ENCODE measurements at regions not wholly inside any gene's neighbourhood (a gene's known extent, or its start where the extent isn't known, plus 50 kb on each side); places are given as distances from the start of the nearest gene placed in this dataset.

DNA sequence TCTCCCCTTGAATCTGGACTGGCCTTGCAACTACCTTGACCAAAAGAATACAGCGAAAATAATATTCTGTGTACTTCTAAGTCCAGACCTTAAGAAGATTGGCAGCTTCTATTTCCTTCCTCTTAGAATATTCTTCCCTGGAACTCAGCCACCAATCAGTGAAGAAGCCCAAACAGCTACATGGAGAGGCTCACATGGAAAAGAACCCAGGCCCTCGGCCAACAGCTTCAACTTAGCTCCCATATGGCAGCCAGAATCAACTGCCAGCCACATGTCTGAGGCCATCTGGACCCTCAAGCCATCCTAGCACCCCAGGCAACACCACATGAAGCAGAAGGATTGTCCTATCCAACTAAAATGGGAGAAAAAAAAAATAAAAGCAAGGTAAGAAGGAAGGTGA, 178.8 kb downstream of the IBTK start:
- DNase-seq, result no peak

- DNase-seq, result no peak
These were observed 180.5 kb downstream of the IBTK start for GRCh38 chr6:82066991-82067411.

GRCh38 chr6:82066196-82066595, 181.3 kb downstream of the IBTK start:
- DNase-seq, result no peak

DNA sequence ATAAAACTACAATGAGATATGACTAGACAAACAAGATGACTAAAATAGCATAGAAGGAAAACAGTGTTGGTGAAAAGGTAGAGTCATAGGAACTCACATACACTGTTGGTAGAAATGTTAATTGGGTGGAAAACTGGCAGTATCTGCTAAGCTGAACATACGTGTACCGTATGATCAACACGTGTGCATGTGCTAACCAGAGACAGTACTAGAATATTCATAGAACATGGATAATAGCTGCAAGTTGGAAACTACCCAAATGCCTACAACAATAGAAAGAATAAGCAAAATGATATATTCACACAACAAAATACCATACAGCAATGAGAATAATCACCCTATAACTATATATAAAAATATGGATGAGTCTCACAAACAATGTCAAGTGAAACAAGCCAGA, 184.0 kb downstream of the IBTK start:
- DNase-seq, result no peak

DNA sequence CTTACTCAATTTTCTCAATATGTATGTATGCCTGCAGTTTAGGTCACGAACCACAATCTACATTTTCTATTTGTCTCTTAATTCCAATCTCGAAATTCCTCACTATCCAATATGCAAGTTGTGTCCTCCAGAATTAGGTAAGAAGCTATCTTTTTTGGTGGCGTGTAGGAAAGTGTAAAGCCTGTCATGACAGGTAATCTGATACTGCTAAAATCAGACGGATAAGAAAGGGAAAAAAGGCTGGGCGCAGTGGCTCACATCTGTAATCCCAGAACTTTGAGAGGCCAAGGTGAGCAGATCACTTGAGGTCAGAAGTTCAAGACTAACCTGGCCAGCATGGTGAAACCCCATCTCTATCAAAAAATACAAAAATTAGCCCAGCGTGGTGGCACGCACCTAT, 185.3 kb downstream of the IBTK start:
- DNase-seq, result no peak

GRCh38 chr6:82057846-82058554, 189.5 kb downstream of the IBTK start:
- no peak for DNase-seq

DNA sequence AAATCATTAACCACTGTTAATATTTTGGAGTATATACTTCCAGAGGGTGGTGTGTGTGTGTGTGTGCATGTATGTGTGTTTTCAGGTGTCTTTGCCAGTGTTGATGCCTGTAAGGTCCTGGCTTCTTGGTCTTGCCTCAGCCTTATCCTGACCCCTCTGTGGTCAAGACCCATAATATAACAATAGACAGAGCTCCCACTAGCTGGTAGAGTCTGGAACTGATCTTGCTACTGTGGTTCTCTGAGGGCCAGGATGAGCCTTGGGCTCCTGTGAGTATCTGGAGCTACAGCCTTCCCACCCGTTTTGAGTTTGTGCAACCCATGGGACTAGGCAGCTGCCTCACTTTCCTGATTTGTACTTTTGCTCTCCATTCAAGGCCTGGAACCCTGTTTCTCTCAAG, 191.0 kb downstream of the IBTK start:
- no peak for DNase-seq

GRCh38 chr6:82045965-82046756, 201.4 kb downstream of the IBTK start:
- no peak for DNase-seq

DNA sequence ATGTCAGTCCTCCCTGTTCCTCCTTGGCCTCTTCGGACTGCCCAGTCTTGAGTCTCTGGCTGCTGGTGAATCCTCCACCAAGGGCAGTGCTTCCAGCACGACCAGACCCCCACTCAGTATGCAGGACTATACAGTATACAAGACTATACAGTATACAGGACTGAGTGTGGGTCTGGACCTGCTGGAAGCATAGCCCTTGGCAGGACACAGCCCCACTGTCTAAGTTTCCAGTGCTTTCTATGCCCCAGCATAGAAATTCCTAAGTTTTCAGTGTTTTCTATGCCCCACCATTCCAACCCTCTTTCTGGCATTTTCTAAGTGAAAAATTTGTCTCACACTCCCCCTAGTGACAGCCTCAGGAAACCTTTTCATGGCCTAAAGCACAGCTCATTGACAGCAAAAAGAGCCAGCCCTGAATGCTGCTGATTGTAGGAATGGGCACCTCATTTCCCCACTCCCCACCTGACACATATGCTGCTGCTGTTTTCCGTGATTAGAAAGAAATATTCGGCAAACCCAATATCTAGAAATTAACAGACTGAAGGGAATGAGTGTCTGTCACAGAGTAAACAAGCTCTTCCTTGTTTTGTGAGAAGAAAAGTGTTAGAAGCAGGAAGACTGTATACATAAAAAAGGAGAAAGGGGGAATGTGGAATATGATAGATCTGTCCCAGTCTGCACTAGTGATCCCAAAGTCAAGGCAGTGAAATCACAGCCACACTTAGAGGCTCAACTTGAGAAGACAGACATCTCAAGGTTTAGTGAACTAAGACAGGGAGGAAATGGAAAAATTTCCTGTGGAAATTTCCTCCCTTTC, 206.9 kb downstream of the IBTK start:
- no peak for DNase-seq

DNA sequence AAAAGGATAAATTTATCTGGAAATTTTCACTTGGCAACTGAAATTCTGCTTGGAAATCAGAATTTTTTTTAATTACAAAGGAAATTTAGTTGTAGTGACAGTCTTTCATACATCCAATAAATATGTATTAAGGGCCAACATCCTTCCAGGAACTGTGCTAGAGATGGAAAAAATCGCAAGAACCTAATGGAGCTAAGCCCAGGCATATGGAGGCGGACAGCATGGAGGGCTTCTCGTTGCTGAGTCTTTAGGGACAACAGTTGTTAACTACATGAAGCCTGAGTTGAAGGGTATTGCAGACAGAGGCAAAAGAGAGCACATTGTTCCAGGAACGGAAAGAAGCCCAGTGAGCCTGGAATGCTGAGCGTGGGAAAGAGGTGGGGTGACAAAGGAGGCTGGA, 208.9 kb downstream of the IBTK start:
- DNase-seq, result no peak

- DNase-seq, result no peak
These were observed 212.0 kb downstream of the IBTK start for GRCh38 chr6:82035526-82035925.

- DNase-seq, result no peak
These were observed 213.8 kb downstream of the IBTK start for GRCh38 chr6:82033631-82034211.

DNA sequence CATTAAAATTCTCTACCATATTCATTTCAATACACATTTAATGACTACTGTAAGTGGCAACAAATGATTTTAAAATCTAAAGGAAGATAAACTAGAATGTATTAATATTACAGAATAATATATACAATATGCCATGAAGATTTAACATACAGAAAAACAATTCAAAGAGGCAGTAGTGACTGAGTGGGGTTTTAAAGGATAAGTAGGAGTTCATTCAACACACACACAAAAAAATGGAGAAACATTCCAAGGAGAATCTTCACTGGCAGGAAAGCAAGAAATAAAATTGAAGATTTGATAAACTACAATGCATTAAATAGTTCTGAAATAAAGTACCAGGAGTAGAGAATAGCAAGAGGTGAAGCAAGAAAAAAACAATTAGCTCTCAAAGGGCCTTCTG, 215.1 kb downstream of the IBTK start:
- DNase-seq, result no peak

DNA sequence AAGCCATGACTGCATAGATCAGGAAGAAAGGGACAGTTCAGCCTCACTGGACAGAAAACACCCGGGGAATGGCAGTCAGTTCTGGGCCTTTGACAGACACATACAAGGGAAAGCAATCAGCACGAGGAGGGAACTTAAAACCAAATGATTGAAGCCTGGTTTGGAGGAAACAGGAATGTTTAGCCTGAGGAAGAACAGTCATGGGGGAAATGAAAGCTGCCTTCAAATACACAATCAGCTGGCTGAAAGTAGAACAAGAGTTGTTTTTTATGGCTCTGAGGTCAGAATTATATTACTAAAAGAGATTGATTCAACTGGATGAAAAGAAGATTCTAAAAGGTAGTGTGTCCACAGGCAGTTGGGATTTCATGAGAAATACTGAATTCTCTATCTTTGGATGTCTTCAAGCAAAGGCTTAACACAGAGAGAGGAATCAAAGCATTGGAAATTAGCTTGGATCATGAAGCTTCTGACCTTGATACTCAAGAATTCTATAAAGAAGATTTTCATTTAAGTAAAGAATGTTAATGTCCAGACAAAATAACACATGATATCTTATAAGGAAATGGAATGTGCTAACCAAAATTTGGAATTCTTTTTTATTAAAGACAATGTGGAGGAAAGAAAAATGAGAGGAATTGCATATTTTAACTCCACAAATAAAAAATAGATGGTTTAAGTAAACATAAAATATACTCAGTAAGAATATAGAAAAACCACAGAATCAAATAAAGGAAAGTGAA, 216.6 kb downstream of the IBTK start:
- DNase-seq, result no peak

DNA sequence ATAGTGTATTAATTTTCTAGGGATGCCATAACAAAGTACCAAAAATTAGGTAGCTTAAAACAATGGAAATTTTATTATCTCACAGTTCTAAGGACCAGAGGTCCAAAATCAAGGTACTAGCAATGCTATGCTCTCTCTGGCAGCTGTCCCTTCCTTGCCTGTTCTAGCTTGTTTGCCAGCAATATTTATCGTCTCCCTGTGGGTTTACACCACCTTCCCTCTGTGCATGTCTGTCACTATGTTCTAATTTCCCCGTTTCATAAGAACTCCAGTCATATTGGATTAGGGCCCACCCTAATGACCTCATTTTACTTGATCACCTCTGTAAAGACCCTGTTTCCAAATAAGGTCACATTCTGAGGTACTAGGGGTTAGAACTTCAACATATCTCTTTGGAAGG, 217.2 kb downstream of the IBTK start:
- DNase-seq, result no peak

- no peak for DNase-seq
These were observed 222.3 kb downstream of the IBTK start for GRCh38 chr6:82025271-82025670.

GRCh38 chr6:82022614-82023129, 224.9 kb downstream of the IBTK start:
- DNase-seq, result no peak

- no peak for DNase-seq
These were observed 229.8 kb downstream of the IBTK start for GRCh38 chr6:82017773-82018172.

GRCh38 chr6:82017288-82017687, 230.3 kb downstream of the IBTK start:
- DNase-seq, result no peak

GRCh38 chr6:82015526-82015925, 232.0 kb downstream of the IBTK start:
- no peak for DNase-seq

DNA sequence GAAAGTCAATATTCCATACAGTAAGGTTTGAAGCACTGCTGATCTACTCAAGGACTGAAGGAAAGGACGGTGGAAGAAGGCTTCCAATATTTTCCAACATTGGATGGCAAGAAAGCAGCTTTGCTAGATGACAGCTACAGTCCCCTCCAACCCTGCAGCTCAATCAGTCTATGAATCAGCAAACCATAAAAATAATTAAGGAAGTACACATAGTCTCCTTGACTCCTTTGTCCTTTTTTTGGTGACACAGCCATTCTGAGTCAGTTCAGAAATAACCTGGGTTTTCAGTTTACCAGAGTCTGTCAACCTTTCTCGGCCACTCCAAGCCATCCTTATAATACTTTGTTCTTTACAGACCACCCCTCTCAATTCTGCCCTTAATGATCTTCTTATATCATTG, 232.5 kb downstream of the IBTK start:
- no peak for DNase-seq
